Thymus (tissue), 11 donors: ENCODE measurements at regions not wholly inside any gene's neighbourhood (a gene's known extent, or its start where the extent isn't known, plus 50 kb on each side); places are given as distances from the start of the nearest gene placed in this dataset.

Experiments
- DNase-seq, 9 donors: peaks; one replicate each; pipeline ENCODE4 v3.0.0-alpha.2; 2013; ENCODE audit warnings: low spot score in 9 of 9, low read depth in 6 of 9, missing footprints in 1 of 9
- H3K27ac ChIP-seq, 2 donors: one replicate each; pipeline ENCODE4 v1.5.1; 2013; ENCODE audit warnings: control low read depth in 1 of 2, low read depth in 1 of 2, low read length in 1 of 2, mild to moderate bottlenecking in 1 of 2, moderate library complexity in 1 of 2
- H3K27me3 ChIP-seq, 2 donors: one replicate each; pipeline ENCODE4 v1.5.1; 2013; ENCODE audit warnings: low read length in 1 of 2; ENCODE audit not compliant: control insufficient read depth in 2 of 2, insufficient read depth in 1 of 2
- H3K36me3 ChIP-seq, 2 donors: one replicate each; pipeline ENCODE4 v1.5.1; 2013; ENCODE audit warnings: low read length in 1 of 2, mild to moderate bottlenecking in 1 of 2, moderate library complexity in 1 of 2; ENCODE audit not compliant: control insufficient read depth in 2 of 2, insufficient read depth in 2 of 2
- H3K4me1 ChIP-seq, 2 donors: one replicate each; pipeline ENCODE4 v1.5.1; 2013; ENCODE audit warnings: low read length in 2 of 2; ENCODE audit not compliant: control insufficient read depth in 2 of 2, insufficient read depth in 2 of 2
- H3K4me3 ChIP-seq, 2 donors: one replicate each; pipeline ENCODE4 v1.5.1; 2013; ENCODE audit warnings: low read length in 2 of 2, control low read depth in 1 of 2, mild to moderate bottlenecking in 1 of 2
- H3K9me3 ChIP-seq, 2 donors: one replicate each; pipeline ENCODE4 v1.5.1; 2013; ENCODE audit warnings: low read length in 1 of 2, mild to moderate bottlenecking in 1 of 2; ENCODE audit not compliant: control insufficient read depth in 2 of 2, insufficient read depth in 1 of 2
- WGBS: extraction: QIAGEN DNeasy Blood & Tissue Kit; methylation state at CpG from one replicate; pipeline ENCODE4 v1.1.7; 2013; 5-methylcytosine and 5-hydroxymethylcytosine counted together
- donor health status: healthy.

DNA sequence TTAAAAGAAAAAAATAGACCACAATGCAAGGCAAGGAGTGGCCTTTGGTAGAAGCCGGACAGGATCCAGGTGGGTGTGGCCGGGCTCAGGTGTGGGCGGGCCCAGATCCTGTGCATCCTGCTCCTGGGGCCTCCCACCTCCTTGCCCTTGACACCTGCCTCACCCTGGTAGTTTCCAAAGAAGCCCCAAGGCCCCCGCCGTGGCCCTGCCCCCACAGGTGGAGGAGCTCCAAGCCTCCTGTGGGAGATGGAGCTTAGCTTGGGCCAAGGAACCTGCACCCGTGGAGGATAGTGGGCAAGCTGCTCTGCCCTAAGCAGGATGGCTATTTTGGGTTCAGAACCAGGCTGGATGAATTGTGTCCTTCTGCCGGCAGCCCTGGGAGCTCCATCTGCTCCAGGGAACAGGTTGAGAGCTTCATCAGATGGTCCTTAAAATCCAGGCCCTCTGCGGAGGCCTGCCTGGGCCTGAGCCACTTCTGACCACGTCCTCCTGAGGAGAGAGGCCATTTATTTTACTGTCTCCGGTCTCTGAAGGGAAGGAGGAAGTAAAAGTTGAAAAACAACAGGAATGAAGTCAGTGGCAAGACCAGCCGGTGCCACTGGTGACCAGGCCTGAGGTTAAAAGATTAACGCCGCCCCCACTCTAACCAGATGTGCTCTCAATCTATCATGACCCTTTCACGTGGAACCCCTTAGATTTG, 53.9 kb upstream of the KLF13 start:
- Histone ChIP-seq H3K4me1 (peaks cover 54 to 83% of the 10 kb centered on the region in 2 donors), H3K36me3 (no peaks in the 10 kb centered on the region), H3K9me3 (peaks cover 0 to 6% of the 10 kb centered on the region in 2 donors), H3K4me3 (no peak overlapping the region), H3K27me3 (no peaks in the 10 kb centered on the region), H3K27ac (no peak overlapping the region)
- 83% methylated on average over 14 of the region's 14 CpGs for WGBS
- DNase-seq = no peak

DNA sequence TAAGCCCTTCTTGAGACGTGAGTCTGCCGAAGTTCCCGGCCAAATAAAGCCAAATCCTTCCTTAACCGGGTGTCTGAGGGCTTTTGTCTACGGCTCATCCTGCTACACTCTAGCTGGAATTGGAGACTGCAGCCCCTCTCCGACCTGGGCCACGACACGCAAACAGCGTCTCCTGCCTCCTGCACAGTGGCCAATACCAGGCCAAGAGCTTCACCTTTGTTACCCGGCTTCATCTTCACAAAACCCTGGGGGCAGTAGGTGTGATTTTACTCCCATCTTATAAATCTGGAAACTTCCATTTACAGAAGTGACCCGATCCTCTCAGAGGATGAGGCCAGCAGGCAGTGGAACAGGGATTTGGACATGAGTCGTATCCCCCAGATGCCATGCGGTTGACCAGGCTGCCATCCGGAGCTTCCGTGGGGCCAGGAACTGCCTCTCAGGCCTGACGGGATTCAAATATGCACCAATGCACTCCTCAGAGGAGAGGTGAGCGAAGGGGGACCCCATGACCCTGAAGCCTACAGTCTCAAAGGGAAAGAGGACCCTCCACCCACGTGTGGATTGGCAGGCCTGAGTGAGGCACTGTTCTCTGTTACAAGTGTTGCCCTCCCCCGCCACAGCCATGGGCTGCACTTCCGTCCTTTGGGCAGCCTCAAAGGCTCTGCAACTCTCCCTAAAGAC, 53.2 kb upstream of the KLF13 start:
- Histone ChIP-seq H3K36me3 (no peaks in the 10 kb centered on the region), H3K9me3 (peaks cover 0 to 6% of the 10 kb centered on the region in 2 donors), H3K4me1 (peaks cover 48 to 78% of the 10 kb centered on the region in 2 donors), H3K27me3 (no peaks in the 10 kb centered on the region), H3K4me3 (no peak overlapping the region), H3K27ac (no peak overlapping the region)
- DNase-seq = no peak
- WGBS = 94% methylated on average over 20 of the region's 20 CpGs

- WGBS = 82% methylated on average over 14 of the region's 14 CpGs
These were observed 51.9 kb upstream of the KLF13 start for GRCh38 chr15:31274496-31275330.

GRCh38 chr15:31275331-31276262, 51.0 kb upstream of the KLF13 start:
- Histone ChIP-seq H3K27ac (no peak overlapping the region), H3K9me3 (no peaks in the 10 kb centered on the region), H3K4me3 (no peak overlapping the region), H3K36me3 (no peaks in the 10 kb centered on the region), H3K4me1 (peaks cover 38 to 75% of the 10 kb centered on the region in 2 donors), H3K27me3 (no peaks in the 10 kb centered on the region)
- WGBS = 97% methylated on average over 17 of the region's 17 CpGs
- no peak for DNase-seq

More at GRCh38 chr15:31274496-31275330, 51.9 kb upstream of the KLF13 start:
- Histone ChIP-seq H3K9me3 (no peaks in the 10 kb centered on the region), H3K27ac (peak overlapping the region in 1 of 2 donors; percentile 67), H3K4me3 (no peak overlapping the region), H3K4me1 (peaks cover 44 to 75% of the 10 kb centered on the region in 2 donors), H3K36me3 (no peaks in the 10 kb centered on the region), H3K27me3 (no peaks in the 10 kb centered on the region)
- DNase-seq = peak in 1 of 9 donors; percentile 44

DNA sequence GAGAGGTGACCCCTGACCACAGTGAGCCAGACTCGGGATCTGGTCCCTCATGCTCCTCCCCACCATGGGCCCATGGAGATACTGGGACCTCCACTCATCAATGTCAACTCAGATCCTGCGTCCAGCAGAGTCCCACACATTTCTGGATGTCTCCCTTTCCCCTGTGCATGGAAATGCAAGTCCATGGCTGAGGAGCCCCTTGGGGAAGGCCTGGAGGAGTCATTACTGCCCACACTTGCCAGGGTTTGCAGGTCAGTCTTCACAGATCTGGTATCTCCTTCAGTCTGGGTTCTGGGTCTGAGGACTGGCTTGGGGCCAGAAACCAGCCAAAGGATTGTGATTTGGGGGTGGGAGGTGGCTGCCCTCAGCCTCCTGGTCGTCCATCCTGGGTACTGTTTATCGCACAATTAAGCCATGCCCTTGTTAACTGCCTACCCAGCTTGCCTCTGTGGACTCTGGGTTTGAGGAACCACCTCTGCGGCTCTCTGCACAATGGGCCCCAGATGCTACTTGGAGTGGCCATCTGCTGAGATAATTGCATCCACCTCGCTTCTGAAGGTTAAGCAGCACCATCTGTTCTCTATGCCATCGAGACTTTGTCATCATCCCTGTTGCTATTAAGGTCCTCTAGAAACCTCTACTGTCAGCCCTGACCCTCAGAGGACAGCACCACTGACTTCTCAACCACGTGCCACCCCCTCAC, 49.9 kb upstream of the KLF13 start:
- Histone ChIP-seq H3K27me3 (no peaks in the 10 kb centered on the region), H3K36me3 (no peaks in the 10 kb centered on the region), H3K4me3 (no peak overlapping the region), H3K4me1 (peaks cover 26 to 65% of the 10 kb centered on the region in 2 donors), H3K9me3 (peaks cover 0 to 3% of the 10 kb centered on the region in 2 donors), H3K27ac (no peak overlapping the region)
- WGBS = 98% methylated on average over 8 of the region's 8 CpGs
- DNase-seq = no peak
